ENCODE measurements at regions not wholly inside any gene's neighbourhood (a gene's known extent, or its start where the extent isn't known, plus 50 kb on each side); places are given as distances from the start of the nearest gene placed in this dataset.
"Not testable (repeated sequence)": the region's sequence is repeated elsewhere in the genome, so short reads cannot be mapped to it uniquely, and the experiment has no call there.

- no peak for DNase-seq (ENCODE audit: low read depth in 2 of 2)
Observed at GRCh38 chr4:81314897-81315470, 100.0 kb upstream of the PRKG2 start.

- DNase-seq (ENCODE audit: low read depth in 2 of 2), result peak in 1 of 2 experiments; percentile 22
Observed at GRCh38 chr4:81314196-81314896, 99.3 kb upstream of the PRKG2 start.

- no peak for DNase-seq (ENCODE audit: low read depth in 2 of 2)
Observed at GRCh38 chr4:81307991-81308390, 93.0 kb upstream of the PRKG2 start.

GRCh38 chr4:81304871-81305270, 89.8 kb upstream of the PRKG2 start:
- DNase-seq (ENCODE audit: low read depth in 2 of 2), result no peak

GRCh38 chr4:81300352-81300751, 85.3 kb upstream of the PRKG2 start:
- DNase-seq (ENCODE audit: low read depth in 2 of 2), result not testable (repeated sequence)

GRCh38 chr4:81290813-81291212, 75.8 kb upstream of the PRKG2 start:
- no peak for DNase-seq (ENCODE audit: low read depth in 2 of 2)

DNA sequence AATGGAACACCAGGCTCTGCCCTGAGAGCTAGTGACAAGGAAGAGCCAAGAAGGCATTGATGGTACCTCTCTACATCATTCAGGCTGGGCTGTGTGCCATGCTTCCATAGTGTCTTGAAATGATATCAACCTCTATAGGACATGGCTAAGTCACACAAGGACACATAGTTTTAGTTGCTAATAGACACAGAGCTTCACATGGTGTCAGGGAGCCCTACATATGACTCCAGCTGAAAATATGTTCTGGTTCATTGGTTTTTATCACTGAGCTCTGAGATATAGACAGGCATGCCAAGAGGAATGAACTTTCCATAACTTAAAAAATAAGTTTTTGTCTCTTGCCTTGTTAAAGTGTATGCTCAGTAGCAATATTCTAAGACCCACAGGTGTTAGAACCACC, 72.1 kb upstream of the PRKG2 start:
- no peak for DNase-seq (ENCODE audit: low read depth in 2 of 2)

DNA sequence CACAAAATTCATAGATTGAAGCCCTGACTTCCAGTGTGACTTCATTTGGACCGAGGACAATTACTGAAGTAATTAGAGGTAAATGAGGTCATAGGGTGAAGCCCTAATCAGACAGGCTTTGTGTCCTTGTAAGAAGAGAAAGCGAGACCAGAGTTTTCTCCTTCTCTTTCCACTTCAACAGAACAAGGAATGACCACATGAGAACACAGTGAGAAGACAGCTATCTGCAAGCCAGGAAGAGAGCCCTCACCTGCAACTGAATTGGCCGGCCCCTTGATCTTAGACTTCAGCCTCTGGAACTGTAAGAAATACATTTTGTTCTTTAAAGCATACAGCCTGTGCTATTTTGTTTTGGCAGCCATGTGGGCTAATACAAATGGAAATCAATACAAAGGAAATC, 67.1 kb upstream of the PRKG2 start:
- no peak for DNase-seq (ENCODE audit: low read depth in 2 of 2)

DNA sequence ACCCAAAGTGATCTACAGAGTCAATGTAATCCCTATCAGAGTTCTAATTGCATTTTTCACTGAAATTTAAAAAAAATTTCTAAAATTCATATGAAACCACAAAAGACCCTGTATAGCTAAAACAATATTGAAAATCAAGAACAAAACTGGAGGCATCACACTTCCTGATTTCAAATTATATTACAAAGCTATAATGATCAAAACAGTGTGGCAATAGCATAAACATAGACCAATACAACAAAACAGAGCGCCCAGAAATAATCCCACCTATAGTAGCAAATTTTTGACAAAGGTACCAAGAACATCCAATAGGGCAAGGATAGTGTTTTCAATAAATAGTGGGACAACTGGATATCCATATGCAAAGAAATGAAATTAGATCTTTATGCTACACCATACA, 59.4 kb upstream of the PRKG2 start:
- no peak for DNase-seq (ENCODE audit: low read depth in 2 of 2)

DNA sequence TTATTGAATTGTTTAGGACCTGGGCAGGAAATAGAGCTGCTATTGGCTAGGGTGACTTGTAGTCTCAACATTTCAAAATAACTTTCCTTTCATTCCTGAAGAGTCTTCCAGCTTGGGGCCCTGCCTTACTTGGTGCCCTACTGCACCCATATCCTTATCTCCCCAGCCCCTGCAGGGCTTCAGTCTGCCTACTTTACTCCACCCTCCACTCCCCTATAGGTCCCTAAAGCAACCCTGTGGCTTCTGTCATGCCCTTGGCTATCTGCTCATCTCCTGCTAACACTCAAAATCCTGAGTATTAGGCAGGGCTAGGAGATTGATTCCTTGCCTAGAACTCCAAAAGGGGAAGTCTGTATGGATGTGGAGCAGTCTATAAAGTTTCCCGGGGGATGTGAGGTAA, 57.6 kb upstream of the PRKG2 start:
- DNase-seq (ENCODE audit: low read depth in 2 of 2), result no peak
